ENCODE measurements at regions not wholly inside any gene's neighbourhood (a gene's known extent, or its start where the extent isn't known, plus 50 kb on each side); places are given as distances from the start of the nearest gene placed in this dataset.

GRCh38 chr17:34199932-34200534 lies 55.1 kb upstream of the CCL2 start:
- dilution Hi-C loops (cut with MboI; ENCODE audit: extremely low pct_ligation_motif_present, low sequenced_read_pairs) (loop anchor here (25.0 kb wide), 1 partner anchor 112 kb away; the partner anchor contains the start of gene CCL8), intact Hi-C loops (cut with micrococcal nuclease) (loop anchor here (1.0 to 5.0 kb wide), 8 partner anchors 23 to 423 kb away; partner anchors contain the start of gene CCL2)
- Histone ChIP-seq H3K9ac (replicated peaks; ENCODE audit: extremely low read depth, insufficient read depth, low read length) (no peak overlapping the region), H3K9me1 (replicated peaks; ENCODE audit: control insufficient read depth, extremely low read depth, insufficient read depth, low read length) (no peaks in the 10 kb centered on the region), H3K4me1 (ENCODE audit: control insufficient read depth, extremely low read depth, insufficient read depth, low read length) (peaks cover 3% of the 10 kb centered on the region), H3K4me2 (ENCODE audit: insufficient read depth, low read length) (no peak overlapping the region), H4K20me1 (replicated peaks; ENCODE audit: control insufficient read depth, extremely low read depth, insufficient read depth, low read length) (no peaks in the 10 kb centered on the region), H3K9me3 (replicated peaks; ENCODE audit: control insufficient read depth, insufficient read depth, low read length) (no peaks in the 10 kb centered on the region), H3K36me3 (ENCODE audit: control insufficient read depth in 2 of 2, extremely low read depth in 1 of 2, insufficient read depth in 2 of 2, low read length in 2 of 2) (no peaks in the 10 kb centered on the region), H3K4me3 (replicated peaks in 1 of 3; ENCODE audit: insufficient read depth in 1 of 3, low read depth in 1 of 3, low read length in 3 of 3) (no peak overlapping the region), H3K27me3 (ENCODE audit: control insufficient read depth in 2 of 2, insufficient read depth in 2 of 2, low read length in 2 of 2) (peaks cover 13 to 34% of the 10 kb centered on the region in 2 experiments), H3K79me2 (ENCODE audit: control insufficient read depth, insufficient read depth, low read length) (no peaks in the 10 kb centered on the region), H2AFZ (ENCODE audit: low read depth, low read length) (no peak overlapping the region), H3K27ac (ENCODE audit: insufficient read depth, low read depth, low read length) (no peak overlapping the region)
- no TSS peak for BruUV-seq (replicated peaks)
- DNase-seq (ENCODE audit: low read depth, low spot score): peak; percentile 90
- CTCF ChIA-PET: interaction anchor here (0.6 to 8.8 kb wide), 44 partner anchors 8 to 254 kb away, joined by 3 to 561 read pairs (median 6); partner anchors contain the start of genes CCL1, CCL13, CCL2 and CCL7
- FAIRE-seq: peak; percentile 98
- POLR2A ChIA-PET: interaction anchor here (0.9 to 1.1 kb wide), 3 partner anchors 106 to 161 kb away, joined by 3 to 9 read pairs (median 3); no protein-coding TSS in a partner anchor
- TF ChIP-seq FOS (IDR thresholded peaks at IDR 0.05; ENCODE audit: borderline replicate concordance, insufficient read depth, low read length): no peak
- peak; percentile 45 for TF ChIP-seq EZH2 (IDR thresholded peaks at IDR 0.05; ENCODE audit: borderline replicate concordance, low read depth, low read length, severe bottlenecking)
- TF ChIP-seq, protein P1, sequence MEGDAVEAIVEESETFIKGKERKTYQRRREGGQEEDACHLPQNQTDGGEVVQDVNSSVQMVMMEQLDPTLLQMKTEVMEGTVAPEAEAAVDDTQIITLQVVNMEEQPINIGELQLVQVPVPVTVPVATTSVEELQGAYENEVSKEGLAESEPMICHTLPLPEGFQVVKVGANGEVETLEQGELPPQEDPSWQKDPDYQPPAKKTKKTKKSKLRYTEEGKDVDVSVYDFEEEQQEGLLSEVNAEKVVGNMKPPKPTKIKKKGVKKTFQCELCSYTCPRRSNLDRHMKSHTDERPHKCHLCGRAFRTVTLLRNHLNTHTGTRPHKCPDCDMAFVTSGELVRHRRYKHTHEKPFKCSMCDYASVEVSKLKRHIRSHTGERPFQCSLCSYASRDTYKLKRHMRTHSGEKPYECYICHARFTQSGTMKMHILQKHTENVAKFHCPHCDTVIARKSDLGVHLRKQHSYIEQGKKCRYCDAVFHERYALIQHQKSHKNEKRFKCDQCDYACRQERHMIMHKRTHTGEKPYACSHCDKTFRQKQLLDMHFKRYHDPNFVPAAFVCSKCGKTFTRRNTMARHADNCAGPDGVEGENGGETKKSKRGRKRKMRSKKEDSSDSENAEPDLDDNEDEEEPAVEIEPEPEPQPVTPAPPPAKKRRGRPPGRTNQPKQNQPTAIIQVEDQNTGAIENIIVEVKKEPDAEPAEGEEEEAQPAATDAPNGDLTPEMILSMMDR (IDR thresholded peaks at IDR 0.05; ENCODE audit: extremely low read depth in 1 of 2, insufficient read depth in 1 of 2, low read depth in 1 of 2, low read length in 2 of 2): peak; percentile 100

DNA sequence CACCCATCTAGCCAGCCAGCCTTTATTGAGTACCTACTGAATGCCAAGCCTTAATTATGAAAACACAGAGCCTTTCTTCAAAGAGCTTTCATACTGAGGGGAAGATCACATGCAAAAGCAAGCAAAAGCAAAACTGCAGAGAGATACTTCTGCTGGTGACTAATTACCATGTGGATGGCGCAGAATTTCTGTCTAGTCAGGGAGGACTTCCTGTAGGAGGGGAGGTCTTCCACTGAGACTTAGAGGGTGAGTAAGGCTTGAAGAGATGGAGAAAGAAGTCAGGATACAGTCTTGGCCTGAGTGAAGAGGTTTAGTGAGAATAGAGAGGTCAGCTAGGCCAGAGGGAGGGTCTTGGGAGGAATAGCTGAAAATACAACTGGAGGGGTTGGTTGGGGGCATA lies 53.9 kb upstream of the CCL2 start:
- H3K4me1 ChIP-seq (ENCODE audit: control insufficient read depth, extremely low read depth, insufficient read depth, low read length): peaks cover 3% of the 10 kb centered on the region
- TF ChIP-seq MAX (IDR thresholded peaks at IDR 0.05; ENCODE audit: insufficient read depth, insufficient read length) (no peak), JUN (IDR thresholded peaks at IDR 0.05; ENCODE audit: borderline replicate concordance, insufficient read depth, insufficient read length, low read depth) (no peak), POLR2A (IDR thresholded peaks at IDR 0.05; ENCODE audit: low read depth, low read length) (no peak), MYC (IDR thresholded peaks at IDR 0.05; ENCODE audit: low read depth, low read length) (no peak), EZH2 (IDR thresholded peaks at IDR 0.05; ENCODE audit: borderline replicate concordance, low read depth, low read length, severe bottlenecking) (no peak)
- TF ChIP-seq, protein P1 (IDR thresholded peaks at IDR 0.05; ENCODE audit: extremely low read depth in 1 of 2, insufficient read depth in 1 of 2, low read depth in 1 of 2, low read length in 2 of 2): no peak
- no peaks in the 10 kb centered on the region for H3K9me1 ChIP-seq (replicated peaks; ENCODE audit: control insufficient read depth, extremely low read depth, insufficient read depth, low read length)
- H3K9ac ChIP-seq (replicated peaks; ENCODE audit: extremely low read depth, insufficient read depth, low read length): no peak overlapping the region
- ChIA-PET POLR2A (interaction anchor here (0.9 kb wide), 1 partner anchor 105 kb away, joined by 3 read pairs; no protein-coding TSS in a partner anchor), CTCF (interaction anchor here (1.0 to 8.8 kb wide), 25 partner anchors 8 to 218 kb away, joined by 3 to 561 read pairs (median 8); partner anchors contain the start of genes CCL1, CCL13, CCL2 and CCL7)
- FAIRE-seq: no peak
- H3K36me3 ChIP-seq (ENCODE audit: control insufficient read depth in 2 of 2, extremely low read depth in 1 of 2, insufficient read depth in 2 of 2, low read length in 2 of 2): no peaks in the 10 kb centered on the region
- H2AFZ ChIP-seq (ENCODE audit: low read depth, low read length): no peak overlapping the region
- no peak for DNase-seq (ENCODE audit: low read depth, low spot score)
- H3K4me2 ChIP-seq (ENCODE audit: insufficient read depth, low read length): no peak overlapping the region
- no peak overlapping the region for H3K4me3 ChIP-seq (replicated peaks in 1 of 3; ENCODE audit: insufficient read depth in 1 of 3, low read depth in 1 of 3, low read length in 3 of 3)
- H3K9me3 ChIP-seq (replicated peaks; ENCODE audit: control insufficient read depth, insufficient read depth, low read length): no peaks in the 10 kb centered on the region
- BruUV-seq (replicated peaks): no TSS peak
- no peak overlapping the region for H3K27ac ChIP-seq (ENCODE audit: insufficient read depth, low read depth, low read length)
- dilution Hi-C loops (cut with MboI; ENCODE audit: extremely low pct_ligation_motif_present, low sequenced_read_pairs): loop anchor here (25.0 kb wide), 1 partner anchor 111 kb away; the partner anchor contains the start of gene CCL8
- H3K27me3 ChIP-seq (ENCODE audit: control insufficient read depth in 2 of 2, insufficient read depth in 2 of 2, low read length in 2 of 2): peaks cover 10 to 28% of the 10 kb centered on the region in 2 experiments
- no peaks in the 10 kb centered on the region for H3K79me2 ChIP-seq (ENCODE audit: control insufficient read depth, insufficient read depth, low read length)
- intact Hi-C loops (cut with micrococcal nuclease): no loop called here
- no peaks in the 10 kb centered on the region for H4K20me1 ChIP-seq (replicated peaks; ENCODE audit: control insufficient read depth, extremely low read depth, insufficient read depth, low read length)

All from endothelial cell of umbilical vein (primary cell).